ENCODE measurements at regions not wholly inside any gene's neighbourhood (a gene's known extent, or its start where the extent isn't known, plus 50 kb on each side); places are given as distances from the start of the nearest gene placed in this dataset.

GRCh38 chrX:80312448-80312847 lies 107.8 kb upstream of the TENT5D start:
- DNase-seq = no peak

- DNase-seq = no peak
These were observed 103.7 kb upstream of the TENT5D start for GRCh38 chrX:80316526-80316925.

- no peak for DNase-seq
These were observed 102.6 kb upstream of the TENT5D start for GRCh38 chrX:80317646-80318045.

- no peak for DNase-seq
These were observed 89.0 kb upstream of the TENT5D start for GRCh38 chrX:80331285-80331684.

GRCh38 chrX:80334583-80334982 lies 85.7 kb upstream of the TENT5D start:
- DNase-seq = no peak

GRCh38 chrX:80335062-80335830 lies 85.0 kb upstream of the TENT5D start:
- DNase-seq = peak in 1 of 2 donors; percentile 7

GRCh38 chrX:80354966-80355465 lies 65.2 kb upstream of the TENT5D start:
- DNase-seq = no peak

All from right lung (tissue), 2 donors.